GM10248 (cell line): ENCODE measurements at regions not wholly inside any gene's neighbourhood (a gene's known extent, or its start where the extent isn't known, plus 50 kb on each side); places are given as distances from the start of the nearest gene placed in this dataset.
"Not testable (repeated sequence)": the region's sequence is repeated elsewhere in the genome, so short reads cannot be mapped to it uniquely, and the experiment has no call there.

Experiments
- CTCF ChIA-PET: fragments of 300-600 bp; sonication (Branson Sonifier 250); formaldehyde crosslinking; extraction: SDS; loops from one replicate; lab custom pipeline; 2021; ENCODE audit warnings: antibody characterized with exemption; lab: Yijun Ruan, JAX
- POLR2A ChIA-PET: fragments of 350-650 bp; sonication (Branson Sonifier 250); formaldehyde crosslinking; extraction: SDS; loops from one replicate; lab custom pipeline; 2020; ENCODE audit warnings: antibody characterized with exemption; lab: Yijun Ruan, JAX
- DNase-seq: peaks from one replicate; pipeline ENCODE4 v3.0.0; 2012; ENCODE audit errors: extremely low spot score
- TF ChIP-seq, protein P1 (sequence below): IDR thresholded peaks from 2 replicates; pipeline ENCODE4 v1.5.1; 2012; ENCODE audit warnings: mild to moderate bottlenecking, low read depth; ENCODE audit errors: extremely low read depth, missing control alignments, control extremely low read depth

DNA sequence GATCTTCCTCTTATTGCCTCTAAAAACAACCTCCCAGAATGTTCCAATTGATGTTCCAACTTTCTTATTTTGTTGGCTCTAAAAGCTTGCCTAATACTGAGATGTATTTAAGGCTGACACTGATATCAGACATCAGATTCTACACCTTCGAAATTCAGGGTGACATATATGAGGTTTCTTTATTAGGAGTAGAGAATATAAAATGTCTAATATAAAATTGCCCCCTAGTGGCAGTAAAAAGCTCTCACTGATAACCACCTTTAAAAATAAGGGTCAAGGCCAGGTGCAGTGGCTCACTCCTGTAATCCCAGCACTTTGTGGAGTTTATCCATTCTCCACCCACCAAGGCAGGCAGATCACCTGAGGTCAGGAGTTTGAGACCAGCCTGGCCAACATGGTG lies 789.7 kb upstream of the SLC39A10 start:
- ChIA-PET CTCF (interaction anchor here (0.7 to 1.3 kb wide), 4 partner anchors 8 to 15 kb away, joined by 3 read pairs; no protein-coding TSS in a partner anchor), POLR2A (no interaction called here)
- TF ChIP-seq, protein P1, sequence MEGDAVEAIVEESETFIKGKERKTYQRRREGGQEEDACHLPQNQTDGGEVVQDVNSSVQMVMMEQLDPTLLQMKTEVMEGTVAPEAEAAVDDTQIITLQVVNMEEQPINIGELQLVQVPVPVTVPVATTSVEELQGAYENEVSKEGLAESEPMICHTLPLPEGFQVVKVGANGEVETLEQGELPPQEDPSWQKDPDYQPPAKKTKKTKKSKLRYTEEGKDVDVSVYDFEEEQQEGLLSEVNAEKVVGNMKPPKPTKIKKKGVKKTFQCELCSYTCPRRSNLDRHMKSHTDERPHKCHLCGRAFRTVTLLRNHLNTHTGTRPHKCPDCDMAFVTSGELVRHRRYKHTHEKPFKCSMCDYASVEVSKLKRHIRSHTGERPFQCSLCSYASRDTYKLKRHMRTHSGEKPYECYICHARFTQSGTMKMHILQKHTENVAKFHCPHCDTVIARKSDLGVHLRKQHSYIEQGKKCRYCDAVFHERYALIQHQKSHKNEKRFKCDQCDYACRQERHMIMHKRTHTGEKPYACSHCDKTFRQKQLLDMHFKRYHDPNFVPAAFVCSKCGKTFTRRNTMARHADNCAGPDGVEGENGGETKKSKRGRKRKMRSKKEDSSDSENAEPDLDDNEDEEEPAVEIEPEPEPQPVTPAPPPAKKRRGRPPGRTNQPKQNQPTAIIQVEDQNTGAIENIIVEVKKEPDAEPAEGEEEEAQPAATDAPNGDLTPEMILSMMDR: no peak
- no peak for DNase-seq

DNA sequence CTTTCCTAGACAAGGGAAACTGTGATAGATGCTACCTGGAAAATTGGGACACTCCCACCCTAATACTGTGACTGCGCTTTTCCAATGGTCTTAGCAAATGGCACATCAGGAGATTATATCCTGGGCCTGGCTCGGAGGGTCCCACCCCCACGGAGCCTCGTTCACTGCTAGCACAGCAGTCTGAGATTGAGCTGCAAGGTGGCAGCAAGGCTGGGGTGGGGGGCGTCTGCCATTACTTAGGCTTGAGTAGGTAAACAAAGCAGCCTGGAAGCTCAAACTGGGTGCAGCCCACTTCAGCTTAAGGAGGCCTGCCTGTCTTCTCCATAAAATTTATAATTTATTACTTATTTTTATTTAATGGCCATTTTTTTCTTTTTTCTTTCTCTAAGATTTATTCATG lies 802.1 kb upstream of the SLC39A10 start:
- TF ChIP-seq, protein P1: no peak
- ChIA-PET CTCF (interaction anchor here (0.6 kb wide), 1 partner anchor 1093 kb away, joined by 3 read pairs; no protein-coding TSS in a partner anchor), POLR2A (no interaction called here)
- DNase-seq: no peak

DNA sequence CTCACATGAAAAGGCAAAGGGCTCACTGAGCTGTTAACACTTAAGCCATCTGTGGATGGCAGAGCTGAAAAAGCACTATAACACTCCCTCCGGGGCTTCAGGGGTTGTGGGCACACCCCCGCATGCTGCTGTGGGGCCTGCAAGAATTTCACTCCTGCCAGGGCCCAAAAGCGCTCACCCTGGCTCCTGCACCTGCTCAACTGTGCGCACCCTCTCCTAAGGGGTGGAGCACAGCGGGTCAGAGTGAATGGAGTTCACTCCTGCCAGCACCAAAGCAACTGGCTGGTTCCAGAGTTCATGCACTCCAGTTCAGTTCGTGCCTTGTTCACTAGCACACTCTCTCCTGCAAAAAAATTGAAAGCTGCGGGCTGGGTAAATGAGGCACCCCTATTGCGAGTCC lies 814.2 kb upstream of the SLC39A10 start:
- DNase-seq: no peak
- POLR2A ChIA-PET: no interaction called here
- TF ChIP-seq, protein P1: no peak
- CTCF ChIA-PET: no interaction called here

DNA sequence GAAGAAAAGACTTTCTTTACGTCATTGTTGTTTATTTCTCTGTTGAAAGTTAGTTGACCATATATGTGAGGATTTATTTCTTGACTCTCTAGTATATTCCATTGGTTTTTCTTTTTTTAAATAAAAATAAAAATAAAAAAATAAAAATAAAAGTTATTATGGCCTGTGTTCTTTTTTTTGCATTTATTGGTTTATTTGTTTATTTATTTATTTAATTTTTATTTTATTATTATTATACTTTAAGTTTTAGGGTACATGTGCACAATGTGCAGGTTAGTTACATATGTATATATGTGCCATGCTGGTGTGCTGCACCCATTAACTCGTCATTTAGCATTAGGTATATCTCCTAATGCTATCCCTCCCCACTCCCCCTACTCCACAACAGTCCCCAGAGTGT lies 822.7 kb upstream of the SLC39A10 start:
- DNase-seq, CTCF ChIA-PET, POLR2A ChIA-PET: not testable (repeated sequence)

DNA sequence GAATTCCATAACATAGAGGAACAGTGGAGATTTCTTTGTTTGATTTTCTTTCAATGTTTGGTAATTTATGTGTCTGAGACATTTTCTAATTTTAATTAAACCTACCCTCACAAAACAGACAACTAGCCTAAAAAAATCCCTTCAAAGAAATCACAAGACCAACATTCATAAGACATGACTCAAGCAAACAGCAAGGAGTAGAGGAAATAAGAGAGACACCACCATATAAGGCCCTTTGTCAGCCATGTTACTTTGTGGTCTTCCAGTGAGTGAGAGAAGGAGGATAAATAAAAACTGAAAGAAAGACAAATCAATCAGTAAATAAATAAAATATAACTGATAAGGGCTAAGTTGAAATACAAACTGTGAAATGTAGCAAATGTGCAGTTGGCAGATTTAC lies 830.8 kb upstream of the SLC39A10 start:
- POLR2A ChIA-PET: no interaction called here
- TF ChIP-seq, protein P1: no peak
- CTCF ChIA-PET: no interaction called here
- no peak for DNase-seq

DNA sequence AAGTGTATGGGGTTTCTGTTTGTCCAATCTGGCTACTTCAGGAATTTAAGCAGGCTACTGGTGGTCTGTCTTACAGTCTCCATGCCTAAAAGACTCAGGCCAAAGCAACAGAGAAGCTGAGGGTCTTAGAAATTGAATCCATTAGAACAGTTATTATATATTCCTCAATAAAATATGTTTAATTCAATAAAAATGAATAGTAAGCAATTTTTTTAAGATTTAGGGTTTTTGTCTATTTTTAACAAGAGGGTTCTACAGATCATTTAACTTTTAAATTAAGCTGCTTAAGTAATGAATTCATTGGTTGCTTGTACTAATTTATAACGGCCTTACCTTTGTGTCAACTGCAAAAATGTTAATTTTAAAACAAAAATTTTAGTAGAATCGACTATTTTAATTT lies 832.6 kb upstream of the SLC39A10 start:
- TF ChIP-seq, protein P1: no peak
- ChIA-PET CTCF (no interaction called here), POLR2A (no interaction called here)
- DNase-seq: no peak

DNA sequence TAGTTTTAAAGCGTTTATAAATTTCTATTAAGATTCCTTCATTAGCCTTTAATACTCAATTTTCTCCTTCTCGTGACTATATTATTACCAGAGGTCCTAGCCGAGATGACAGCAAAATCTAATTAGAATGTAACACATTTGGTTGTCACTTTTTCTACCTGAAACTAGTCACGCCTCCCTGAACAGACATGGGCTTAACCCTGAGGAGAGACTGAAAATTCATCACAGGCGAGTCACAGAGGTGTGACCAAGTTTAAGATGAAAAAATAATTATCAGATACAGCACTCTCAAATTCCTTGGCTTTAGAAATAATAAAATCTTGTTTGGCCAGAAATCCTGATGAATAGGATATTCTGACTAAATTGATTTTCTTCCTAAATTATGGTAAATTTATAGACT lies 834.4 kb upstream of the SLC39A10 start:
- ChIA-PET POLR2A (no interaction called here), CTCF (no interaction called here)
- DNase-seq: no peak
- TF ChIP-seq, protein P1: no peak
